ENCODE measurements at regions not wholly inside any gene's neighbourhood (a gene's known extent, or its start where the extent isn't known, plus 50 kb on each side); places are given as distances from the start of the nearest gene placed in this dataset.

DNA sequence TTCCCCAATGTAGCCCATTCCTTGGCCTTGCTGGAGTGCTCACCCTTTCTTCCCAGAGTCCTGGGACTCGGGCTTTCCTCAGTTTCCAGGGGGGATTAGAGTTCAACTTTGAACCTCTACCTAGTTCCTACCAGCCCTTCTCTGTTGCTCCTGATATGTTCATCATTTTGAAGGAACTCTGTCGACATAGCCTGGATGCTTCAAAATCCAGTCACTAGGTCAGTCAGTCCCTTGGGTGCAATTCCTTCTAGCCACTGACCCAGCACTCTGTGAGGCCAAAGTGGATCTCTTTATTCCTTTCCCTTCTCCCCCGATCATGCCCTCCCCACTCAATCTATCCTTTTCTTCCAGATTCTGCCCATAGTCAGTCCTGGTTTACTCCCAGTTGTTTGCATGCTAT is 72.3 kb upstream of the TMCC3 start:
- peaks cover 5% of the 10 kb centered on the region for H3K27me3 Mint-ChIP-seq
- DNase-seq = no peak
- no peak overlapping the region for H3K4me3 Mint-ChIP-seq
- H3K27ac Mint-ChIP-seq = no peak overlapping the region
- H3K4me1 Mint-ChIP-seq = no peaks in the 10 kb centered on the region
- no peaks in the 10 kb centered on the region for H3K36me3 Mint-ChIP-seq
- no peaks in the 10 kb centered on the region for H3K9me3 Mint-ChIP-seq

DNA sequence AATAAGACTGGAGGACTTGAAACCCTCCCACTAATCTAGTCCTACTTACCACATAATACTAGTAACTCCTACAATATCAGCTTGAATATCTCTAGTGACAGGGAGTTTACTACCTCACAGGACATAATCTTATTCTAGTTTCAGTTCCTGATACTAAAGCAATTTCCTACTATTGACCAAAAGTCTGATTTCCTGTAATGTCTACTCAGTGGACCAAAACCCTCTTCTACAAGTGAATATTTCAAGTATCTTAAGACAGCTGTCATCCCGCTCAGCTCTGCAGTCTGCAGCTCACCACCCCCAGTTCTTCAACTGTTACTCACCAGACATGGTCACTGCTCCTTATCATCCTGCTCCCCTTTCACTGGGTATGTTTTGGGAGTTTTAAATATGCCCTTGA is 70.8 kb upstream of the TMCC3 start:
- H3K4me3 Mint-ChIP-seq = no peak overlapping the region
- no peak for DNase-seq
- H3K36me3 Mint-ChIP-seq = no peaks in the 10 kb centered on the region
- H3K4me1 Mint-ChIP-seq = no peaks in the 10 kb centered on the region
- H3K9me3 Mint-ChIP-seq = no peaks in the 10 kb centered on the region
- no peak overlapping the region for H3K27ac Mint-ChIP-seq
- no peaks in the 10 kb centered on the region for H3K27me3 Mint-ChIP-seq

DNA sequence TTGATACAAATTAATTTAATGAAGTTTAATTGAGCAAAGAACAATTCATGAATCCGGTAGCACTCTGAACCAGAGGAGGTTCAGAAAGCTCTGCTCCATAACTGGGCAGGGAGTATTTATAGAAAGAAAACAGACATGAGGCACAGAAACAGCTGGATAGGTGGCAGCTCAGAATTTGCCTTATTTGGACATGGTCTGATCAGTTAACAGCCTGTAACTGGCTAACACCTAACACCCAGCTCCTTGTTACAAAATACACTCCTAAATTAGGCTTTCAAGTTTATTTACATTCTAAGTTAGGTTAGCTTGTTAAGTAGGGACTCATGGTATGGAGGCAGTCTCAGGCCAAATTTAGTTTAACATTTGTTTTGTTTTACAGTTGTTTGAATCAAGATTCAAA is 67.8 kb upstream of the TMCC3 start:
- Mint-ChIP-seq H3K36me3 (no peaks in the 10 kb centered on the region), H3K9me3 (no peaks in the 10 kb centered on the region), H3K4me1 (no peaks in the 10 kb centered on the region), H3K4me3 (no peak overlapping the region), H3K27ac (no peak overlapping the region), H3K27me3 (no peaks in the 10 kb centered on the region)
- DNase-seq = no peak

DNA sequence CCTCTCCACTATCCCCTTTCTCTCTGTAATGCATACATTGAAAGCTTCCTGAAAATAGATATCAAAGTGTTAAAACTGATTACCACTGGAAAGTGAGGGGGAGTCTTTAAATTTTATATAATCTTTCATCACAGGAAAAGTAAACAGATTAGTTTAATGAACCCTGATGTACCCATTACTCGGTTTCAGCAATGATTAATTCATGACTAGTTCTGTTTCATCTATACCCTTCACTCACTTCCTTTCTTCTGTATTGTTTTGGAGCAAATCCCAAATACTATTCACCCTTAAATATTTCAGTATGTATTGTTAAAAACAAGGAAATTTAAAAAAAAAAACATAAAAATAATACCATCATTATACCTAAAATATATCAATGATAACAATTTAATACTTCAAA is 67.3 kb upstream of the TMCC3 start:
- H3K9me3 Mint-ChIP-seq = no peaks in the 10 kb centered on the region
- H3K4me3 Mint-ChIP-seq = no peak overlapping the region
- DNase-seq = no peak
- H3K27me3 Mint-ChIP-seq = no peaks in the 10 kb centered on the region
- H3K4me1 Mint-ChIP-seq = no peaks in the 10 kb centered on the region
- H3K27ac Mint-ChIP-seq = no peak overlapping the region
- H3K36me3 Mint-ChIP-seq = no peaks in the 10 kb centered on the region

DNA sequence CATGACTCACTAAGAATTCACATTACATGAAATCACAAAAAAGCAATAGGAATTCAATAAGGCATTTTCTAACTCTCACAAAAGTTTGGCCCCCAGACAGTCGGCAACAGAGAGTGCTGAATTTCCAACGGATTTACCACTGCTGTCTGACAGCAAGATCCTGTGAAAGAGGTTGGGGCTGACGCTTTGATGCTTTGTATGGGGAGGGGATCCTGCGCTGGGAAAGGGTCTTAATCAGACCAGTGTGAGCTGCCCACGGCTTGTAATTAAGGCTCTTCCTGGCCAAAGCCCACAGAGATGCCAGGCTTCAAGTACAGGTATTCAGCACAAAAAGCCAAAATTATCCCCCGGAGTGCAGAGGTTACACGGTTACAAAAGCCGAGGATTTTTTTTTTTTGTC is 66.8 kb upstream of the TMCC3 start:
- Mint-ChIP-seq H3K27me3 (no peaks in the 10 kb centered on the region), H3K27ac (no peak overlapping the region), H3K4me3 (no peak overlapping the region), H3K36me3 (no peaks in the 10 kb centered on the region), H3K4me1 (no peaks in the 10 kb centered on the region), H3K9me3 (no peaks in the 10 kb centered on the region)
- DNase-seq = no peak

DNA sequence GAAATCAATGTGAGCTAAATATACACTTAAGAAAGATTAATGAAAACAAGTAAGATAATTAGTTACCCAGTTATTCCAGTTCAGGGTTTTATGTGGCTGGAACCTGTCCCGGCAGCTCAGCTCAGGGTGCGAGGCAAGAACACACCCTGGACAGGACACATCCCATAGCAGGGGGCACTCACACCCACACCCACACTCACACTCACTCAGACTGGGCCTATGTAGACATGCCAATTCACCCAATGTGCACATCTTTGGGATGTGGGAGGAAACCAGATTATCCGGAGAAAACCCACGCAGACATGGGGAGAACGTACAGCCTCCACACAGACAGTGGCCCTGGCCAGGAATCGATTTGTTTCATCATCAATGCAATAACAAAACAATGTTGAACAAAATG is 66.0 kb upstream of the TMCC3 start:
- no peak for DNase-seq
- Mint-ChIP-seq H3K4me1 (no peaks in the 10 kb centered on the region), H3K4me3 (no peak overlapping the region), H3K27ac (no peak overlapping the region), H3K9me3 (no peaks in the 10 kb centered on the region), H3K36me3 (no peaks in the 10 kb centered on the region), H3K27me3 (no peaks in the 10 kb centered on the region)

DNA sequence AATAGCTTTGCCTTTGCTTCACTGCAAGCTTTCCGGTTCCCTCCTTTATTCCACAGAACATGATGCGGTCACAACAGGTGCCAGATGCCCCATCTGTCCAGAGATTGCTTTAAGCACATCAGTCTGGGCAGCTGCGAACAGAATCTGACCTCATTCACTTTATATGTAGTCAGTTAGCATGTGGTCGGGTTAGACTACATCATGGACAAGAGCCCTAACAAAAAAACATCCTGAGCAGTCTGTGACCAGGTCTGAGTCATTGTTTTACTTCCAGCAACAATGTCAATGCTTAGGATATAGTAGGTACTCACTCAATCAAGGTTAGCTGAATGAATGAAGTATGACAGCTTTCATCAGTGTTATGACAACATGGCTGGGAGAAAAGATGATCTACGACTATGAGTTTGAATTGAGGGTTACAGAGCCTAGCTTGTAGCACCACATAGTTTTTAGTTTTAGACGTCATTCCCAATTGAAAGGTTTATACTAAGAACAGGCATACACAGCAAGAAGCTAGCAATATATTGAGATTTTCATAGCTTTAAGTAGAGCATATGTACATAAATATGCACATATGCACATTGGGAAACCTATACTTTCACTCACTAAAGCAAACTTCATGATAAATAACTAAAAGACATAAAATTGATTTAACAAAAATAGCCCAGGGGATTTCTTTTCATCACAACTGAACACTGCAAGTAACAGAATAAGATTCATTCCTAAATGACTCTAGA is 64.2 kb upstream of the TMCC3 start:
- H3K27ac Mint-ChIP-seq = no peak overlapping the region
- no peak overlapping the region for H3K4me3 Mint-ChIP-seq

DNA sequence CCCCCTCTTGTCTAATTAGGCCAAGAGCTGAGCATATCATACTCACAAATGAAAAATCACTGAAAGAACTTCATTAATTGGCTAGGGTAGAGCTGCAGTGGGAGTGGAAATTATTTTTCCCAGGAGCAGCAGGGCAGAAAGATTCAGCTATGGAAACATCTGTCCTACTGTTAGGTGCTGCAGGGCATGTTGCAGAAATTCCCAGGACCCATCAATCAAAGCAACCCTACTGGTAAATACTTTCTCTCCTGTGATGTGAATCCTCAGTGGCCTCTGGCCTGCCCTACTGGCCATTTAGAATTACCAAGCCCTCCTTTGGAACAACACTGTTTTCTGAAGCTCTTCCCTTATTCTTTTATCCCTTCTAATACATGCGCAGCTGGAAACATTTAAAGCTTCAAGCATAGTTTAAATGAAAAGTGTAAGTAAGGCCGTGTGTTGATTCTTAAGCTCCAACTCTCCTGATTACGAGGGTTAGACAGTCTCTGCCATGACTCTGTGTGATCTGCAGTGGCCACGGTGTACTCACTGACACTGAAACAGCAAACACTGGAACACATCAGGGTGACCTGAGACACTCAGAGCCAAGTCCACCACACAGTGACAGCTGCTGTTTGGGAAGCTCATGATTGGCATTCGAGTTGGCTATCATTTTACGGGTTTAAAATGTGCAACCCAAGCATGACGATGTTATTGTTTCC is 62.6 kb upstream of the TMCC3 start:
- H3K9me3 Mint-ChIP-seq = no peaks in the 10 kb centered on the region
- no peak overlapping the region for H3K27ac Mint-ChIP-seq
- no peaks in the 10 kb centered on the region for H3K4me1 Mint-ChIP-seq
- H3K27me3 Mint-ChIP-seq = peaks cover 2% of the 10 kb centered on the region
- no peak overlapping the region for H3K4me3 Mint-ChIP-seq
- DNase-seq = no peak
- H3K36me3 Mint-ChIP-seq = no peaks in the 10 kb centered on the region

More for the DNA sequence above, 64.2 kb upstream of the TMCC3 start:
- Mint-ChIP-seq H3K36me3 (no peaks in the 10 kb centered on the region), H3K4me1 (no peaks in the 10 kb centered on the region), H3K27me3 (no peaks in the 10 kb centered on the region), H3K9me3 (no peaks in the 10 kb centered on the region)
- no peak for DNase-seq

DNA sequence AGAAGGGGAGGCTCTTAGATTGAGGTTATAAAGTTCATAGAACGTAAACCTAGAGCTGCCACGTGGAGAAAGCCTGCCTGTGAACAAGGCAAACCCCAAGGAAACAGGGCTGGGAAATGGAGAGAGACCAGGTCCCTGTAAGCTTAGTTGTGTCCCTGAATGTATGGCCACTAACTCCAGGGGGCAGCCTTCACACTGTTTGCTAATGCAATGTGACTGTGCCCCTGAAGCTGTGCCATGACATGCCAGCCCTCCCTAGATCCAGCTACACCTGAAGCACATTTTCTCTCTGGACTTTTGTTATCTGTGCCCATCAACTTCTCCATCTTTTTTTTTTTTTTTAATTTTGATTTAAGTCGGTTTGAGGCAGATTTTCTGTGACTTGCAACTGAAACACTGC is 60.6 kb upstream of the TMCC3 start:
- DNase-seq = peak; percentile 6
- no peak overlapping the region for H3K4me3 Mint-ChIP-seq
- no peak overlapping the region for H3K27ac Mint-ChIP-seq
- no peaks in the 10 kb centered on the region for H3K9me3 Mint-ChIP-seq
- peaks cover 6% of the 10 kb centered on the region for H3K27me3 Mint-ChIP-seq
- H3K36me3 Mint-ChIP-seq = no peaks in the 10 kb centered on the region
- peaks cover 5% of the 10 kb centered on the region for H3K4me1 Mint-ChIP-seq

DNA sequence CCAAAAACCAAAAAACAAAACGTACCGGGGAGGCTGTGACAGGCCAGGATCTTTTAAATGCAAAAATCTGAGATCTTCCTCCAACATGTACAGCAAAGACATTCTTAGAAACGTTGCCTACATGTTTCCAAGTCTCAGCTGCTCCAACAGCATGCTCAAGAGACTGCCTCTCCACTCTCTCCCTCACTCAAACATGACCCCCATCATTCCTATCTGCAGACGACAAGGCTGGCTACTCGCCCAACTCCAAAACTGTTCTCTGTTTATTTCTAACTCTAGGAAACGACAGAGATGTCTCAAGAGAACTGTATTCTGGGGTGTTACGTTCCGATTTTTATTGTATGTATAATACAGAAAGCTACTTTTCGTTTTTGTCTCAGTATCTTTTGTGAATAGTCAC is 57.5 kb upstream of the TMCC3 start:
- peaks cover 6% of the 10 kb centered on the region for H3K27me3 Mint-ChIP-seq

DNA sequence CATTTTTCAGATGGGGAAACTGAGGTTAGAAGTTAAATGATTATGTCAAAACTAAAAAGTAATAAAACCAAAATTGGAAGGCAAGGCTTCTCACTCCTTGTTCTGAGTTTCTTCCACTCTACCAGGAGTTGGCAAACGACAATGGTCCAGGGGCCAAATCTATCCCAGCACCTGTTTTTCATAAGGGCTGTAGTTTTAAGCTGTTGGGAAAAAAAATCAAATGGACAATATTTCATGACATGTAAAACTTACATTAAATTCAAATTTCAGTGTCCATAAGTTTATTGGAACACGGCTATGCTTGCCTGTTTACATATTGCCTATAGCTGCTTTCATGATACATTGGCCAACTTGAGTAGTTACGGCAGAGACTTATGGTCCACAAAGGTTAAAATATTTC is 56.7 kb upstream of the TMCC3 start:
- H3K27ac Mint-ChIP-seq = no peak overlapping the region
- no peak for DNase-seq
- H3K27me3 Mint-ChIP-seq = peaks cover 6% of the 10 kb centered on the region
- H3K36me3 Mint-ChIP-seq = no peaks in the 10 kb centered on the region
- H3K9me3 Mint-ChIP-seq = no peaks in the 10 kb centered on the region
- peaks cover 6% of the 10 kb centered on the region for H3K4me1 Mint-ChIP-seq
- H3K4me3 Mint-ChIP-seq = no peak overlapping the region

More for the DNA sequence above, 57.5 kb upstream of the TMCC3 start:
- H3K9me3 Mint-ChIP-seq = no peaks in the 10 kb centered on the region
- no peaks in the 10 kb centered on the region for H3K36me3 Mint-ChIP-seq
- DNase-seq = no peak
- H3K4me1 Mint-ChIP-seq = peaks cover 6% of the 10 kb centered on the region
- no peak overlapping the region for H3K4me3 Mint-ChIP-seq
- H3K27ac Mint-ChIP-seq = no peak overlapping the region

DNA sequence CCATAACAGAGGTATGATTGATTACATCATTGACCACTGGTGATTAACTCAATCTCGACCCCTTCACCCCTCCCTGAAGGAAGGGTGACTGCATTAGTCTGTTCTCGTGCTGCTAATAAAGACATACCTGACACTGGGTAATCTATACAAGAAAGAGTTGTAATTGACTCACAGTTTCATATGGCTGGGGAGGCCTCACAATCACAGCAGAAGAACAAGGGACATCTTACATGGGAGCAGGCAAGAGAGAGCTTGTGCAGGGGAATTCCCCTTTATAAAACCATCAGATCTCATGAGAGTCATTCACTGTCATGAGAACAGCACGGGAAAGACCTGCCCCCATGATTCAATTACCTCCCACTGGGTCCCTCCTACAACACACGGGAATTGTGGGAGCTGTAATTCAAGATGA is 55.9 kb upstream of the TMCC3 start:
- no peak overlapping the region for H3K27ac Mint-ChIP-seq
- DNase-seq = peak; percentile 3
- peaks cover 6% of the 10 kb centered on the region for H3K4me1 Mint-ChIP-seq
- peaks cover 6% of the 10 kb centered on the region for H3K27me3 Mint-ChIP-seq
- H3K9me3 Mint-ChIP-seq = no peaks in the 10 kb centered on the region
- no peaks in the 10 kb centered on the region for H3K36me3 Mint-ChIP-seq
- H3K4me3 Mint-ChIP-seq = no peak overlapping the region

DNA sequence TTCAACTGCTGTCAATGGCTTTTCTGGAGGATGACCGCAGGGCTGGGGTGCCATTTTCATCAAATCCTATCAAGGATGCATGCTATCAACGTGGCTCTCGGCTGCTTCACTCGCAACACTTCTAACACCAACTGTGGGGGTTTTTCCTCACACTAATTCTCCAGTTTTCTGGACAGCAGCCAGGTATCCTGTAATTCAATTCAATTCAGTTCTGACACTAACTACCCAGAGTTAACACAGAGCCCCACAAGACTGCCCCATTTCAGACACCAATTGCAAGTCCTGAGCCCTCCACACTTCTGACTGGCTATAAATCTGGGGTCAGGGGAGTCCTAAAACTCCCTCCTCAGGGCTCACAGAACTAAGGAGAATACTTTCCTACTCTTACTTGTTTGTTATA is 55.3 kb upstream of the TMCC3 start:
- H3K36me3 Mint-ChIP-seq = no peaks in the 10 kb centered on the region
- no peak overlapping the region for H3K27ac Mint-ChIP-seq
- peaks cover 6% of the 10 kb centered on the region for H3K4me1 Mint-ChIP-seq
- DNase-seq = no peak
- peaks cover 6% of the 10 kb centered on the region for H3K27me3 Mint-ChIP-seq
- H3K4me3 Mint-ChIP-seq = no peak overlapping the region
- H3K9me3 Mint-ChIP-seq = no peaks in the 10 kb centered on the region

DNA sequence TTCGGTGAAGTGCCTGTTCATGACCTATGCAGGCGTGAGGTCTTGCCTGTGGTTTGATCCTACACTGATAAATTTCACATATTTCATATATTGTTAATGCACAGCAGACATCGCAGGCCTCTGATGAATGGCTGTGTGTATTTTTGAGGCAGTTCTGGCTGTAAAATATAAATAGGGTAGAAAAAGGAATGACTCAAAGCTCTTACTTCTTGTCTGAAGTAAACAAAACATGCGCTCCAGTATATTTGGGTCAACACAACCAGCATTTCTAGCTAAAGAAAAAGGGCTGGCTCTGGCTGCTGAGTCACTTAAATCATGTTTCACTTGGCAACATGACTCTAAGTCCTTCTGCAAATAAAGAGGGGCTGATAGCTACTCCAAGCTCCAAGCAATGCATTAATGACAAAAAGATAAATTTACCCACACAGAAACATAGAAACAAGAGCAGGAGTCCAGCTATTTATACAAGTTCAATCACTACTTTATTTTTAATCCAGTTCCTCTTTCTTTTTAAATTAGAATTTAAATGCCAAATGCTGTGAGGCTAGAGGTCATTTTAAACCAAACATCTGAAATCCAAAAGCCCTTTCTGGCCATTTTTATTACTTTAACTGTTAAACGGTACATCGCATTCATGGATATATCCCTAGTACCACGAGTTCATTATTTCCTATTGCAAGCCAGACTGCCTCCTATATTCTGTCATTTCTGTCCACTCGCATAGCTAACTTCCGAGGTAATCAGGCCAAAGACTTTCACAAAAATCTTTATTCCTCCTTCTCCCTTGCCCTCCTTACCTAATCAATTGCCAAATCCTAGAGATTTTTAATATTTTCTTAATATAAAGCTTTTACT is 54.3 kb upstream of the TMCC3 start:
- Mint-ChIP-seq H3K4me1 (peaks cover 6% of the 10 kb centered on the region), H3K27ac (no peak overlapping the region), H3K4me3 (no peak overlapping the region), H3K9me3 (no peaks in the 10 kb centered on the region), H3K27me3 (peaks cover 6% of the 10 kb centered on the region), H3K36me3 (no peaks in the 10 kb centered on the region)
- no peak for DNase-seq

DNA sequence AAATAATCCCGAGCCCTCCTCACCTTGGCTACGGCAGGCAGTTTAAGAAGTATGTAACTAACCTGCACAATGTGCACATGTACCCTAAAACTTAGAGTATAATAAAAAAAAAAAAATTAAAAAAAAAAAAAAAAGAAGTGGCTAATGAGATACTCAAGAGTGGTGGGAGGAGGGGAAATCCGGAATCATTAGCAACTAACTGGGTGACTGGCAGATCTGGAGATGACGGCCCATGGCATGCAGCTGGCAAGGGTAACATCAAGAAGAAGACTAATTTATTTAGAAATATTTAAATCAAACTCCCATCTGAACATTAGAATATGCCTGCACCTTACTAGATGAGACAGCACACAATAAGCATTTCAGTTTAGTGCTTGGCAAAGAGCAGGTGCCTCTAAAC is 52.3 kb upstream of the TMCC3 start:
- H3K9me3 Mint-ChIP-seq = no peaks in the 10 kb centered on the region
- no peak overlapping the region for H3K4me3 Mint-ChIP-seq
- no peak overlapping the region for H3K27ac Mint-ChIP-seq
- peaks cover 6% of the 10 kb centered on the region for H3K4me1 Mint-ChIP-seq
- DNase-seq = no peak
- H3K27me3 Mint-ChIP-seq = peaks cover 1% of the 10 kb centered on the region
- peaks cover 3% of the 10 kb centered on the region for H3K36me3 Mint-ChIP-seq

Measured in activated naive CD8-positive, alpha-beta T cell treated with anti-CD3 and anti-CD28 coated beads for 36 hours (primary cell).